H1 (cell line): ENCODE measurements at regions not wholly inside any gene's neighbourhood (a gene's known extent, or its start where the extent isn't known, plus 50 kb on each side); places are given as distances from the start of the nearest gene placed in this dataset.

ENCODE experiments used
- CTCF ChIA-PET: fragments of 300-600 bp; sonication (Branson Sonifier 250); formaldehyde crosslinking; loops from one replicate; lab custom pipeline; 2021; ENCODE audit not compliant: partially characterized antibody; lab: Charles Lee
- POLR2A ChIA-PET: fragments of 300-600 bp; sonication (Branson Sonifier 250); formaldehyde crosslinking; loops from one replicate; lab custom pipeline; 2021; ENCODE audit warnings: inconsistent platforms; ENCODE audit not compliant: partially characterized antibody; lab: Charles Lee
- DNase-seq, 2 experiments: peaks; one replicate each; pipeline versions ENCODE4 v3.0.0 to v3.0.0-alpha.2; 2010 to 2022; ENCODE audit warnings: low spot score in 2 of 2, low read depth in 1 of 2, mixed read lengths in 1 of 2
- FAIRE-seq: peaks from 2 replicates; lab custom pipeline; 2011; peaks lifted over from hg19 to GRCh38; lab: Jason Lieb, UNC
- H2AFZ ChIP-seq: 2 replicates; pipeline ENCODE4 v1.8.1; 2012; ENCODE audit warnings: low read length, inconsistent platforms
- H2AK5ac ChIP-seq: 2 replicates; pipeline ENCODE4 v1.6.1; 2013; ENCODE audit warnings: low read depth, low read length
- H2BK120ac ChIP-seq: replicated peaks from 2 replicates; pipeline ENCODE3; 2013; ENCODE audit warnings: low read depth, low read length, inconsistent platforms
- H2BK12ac ChIP-seq: 2 replicates; pipeline ENCODE4 v1.6.1; 2013; ENCODE audit warnings: low read depth, low read length
- H2BK15ac ChIP-seq: 2 replicates; pipeline ENCODE4 v1.6.1; 2013; ENCODE audit warnings: low read length
- H2BK20ac ChIP-seq: 2 replicates; pipeline ENCODE4 v1.6.1; 2013; ENCODE audit warnings: low read length
- H2BK5ac ChIP-seq: 2 replicates; pipeline ENCODE4 v1.6.1; 2013; ENCODE audit warnings: low read depth, low read length
- H3K14ac ChIP-seq: 2 replicates; pipeline ENCODE4 v1.6.1; 2013; ENCODE audit warnings: inconsistent platforms; ENCODE audit not compliant: insufficient read length
- H3K18ac ChIP-seq: 2 replicates; pipeline ENCODE4 v1.6.1; 2013; ENCODE audit warnings: low read length; ENCODE audit errors: extremely low read depth
- H3K23ac ChIP-seq: 2 replicates; pipeline ENCODE4 v1.6.1; 2013; ENCODE audit warnings: inconsistent platforms; ENCODE audit not compliant: insufficient read length
- H3K23me2 ChIP-seq: 2 replicates; pipeline ENCODE4 v1.6.1; 2013; ENCODE audit warnings: low read depth, low read length
- H3K27ac ChIP-seq: 2 replicates; pipeline ENCODE4 v1.6.1; 2011; ENCODE audit warnings: low read depth, low read length, inconsistent platforms
- H3K27me3 ChIP-seq, 4 experiments: replicated peaks in 1 of 4; 1 replicate in 1 of 4; 2 replicates in 3 of 4; pipeline versions ENCODE4 v1.6.1 to v1.8.1; 2011 to 2013; ENCODE audit warnings: low read length in 3 of 4, mild to moderate bottlenecking in 3 of 4, inconsistent platforms in 2 of 4, mixed read lengths in 2 of 4, moderate library complexity in 1 of 4; ENCODE audit not compliant: control insufficient read depth in 3 of 4, insufficient read depth in 3 of 4; ENCODE audit errors: extremely low read depth in 1 of 4
- H3K36me3 ChIP-seq, 4 experiments: 2 replicates each; pipeline versions ENCODE4 v1.6.1 to v1.8.1; 2011 to 2013; ENCODE audit warnings: mild to moderate bottlenecking in 4 of 4, low read length in 3 of 4, moderate library complexity in 2 of 4, control low read depth in 1 of 4, inconsistent platforms in 1 of 4; ENCODE audit not compliant: insufficient read depth in 4 of 4, control insufficient read depth in 2 of 4
- H3K4ac ChIP-seq: replicated peaks from 2 replicates; pipeline ENCODE3; 2013; ENCODE audit warnings: low read length, low read depth, mixed read lengths, inconsistent platforms; ENCODE audit not compliant: insufficient read length
- H3K4me1 ChIP-seq, 4 experiments: replicated peaks in 1 of 4; 1 replicate in 1 of 4; 2 replicates in 3 of 4; pipeline versions ENCODE4 v1.6.1 to v1.8.1; 2011 to 2013; ENCODE audit warnings: low read length in 3 of 4, inconsistent platforms in 2 of 4, mixed read lengths in 1 of 4; ENCODE audit not compliant: insufficient read depth in 4 of 4, control insufficient read depth in 3 of 4
- H3K4me2 ChIP-seq, 2 experiments: 2 replicates each; pipeline versions ENCODE4 v1.6.1 to v1.8.1; 2011 to 2013; ENCODE audit warnings: low read depth in 2 of 2, low read length in 2 of 2, control low read depth in 1 of 2, inconsistent platforms in 1 of 2, mild to moderate bottlenecking in 1 of 2; ENCODE audit not compliant: insufficient read depth in 1 of 2
- H3K4me3 ChIP-seq, 4 experiments: fragments of 200-600, 300-600 bp in 1 of 4; sonication (generic), shearing (Covaris generic), sonication (Bioruptor Twin) in 1 of 4; 2 replicates each; pipeline versions ENCODE4 v1.5.1 to v1.8.1; 2011 to 2016; ENCODE audit warnings: low read length in 4 of 4, low read depth in 3 of 4, control low read depth in 2 of 4, inconsistent platforms in 2 of 4, mild to moderate bottlenecking in 2 of 4, mixed read lengths in 1 of 4, moderate library complexity in 1 of 4; ENCODE audit not compliant: insufficient read depth in 2 of 4; ENCODE audit errors: extremely low read depth in 1 of 4
- H3K56ac ChIP-seq: replicated peaks from 2 replicates; pipeline ENCODE3; 2013; ENCODE audit warnings: low read depth, mild to moderate bottlenecking, mixed read lengths, low read length, inconsistent platforms; ENCODE audit not compliant: insufficient read length
- H3K79me1 ChIP-seq: 2 replicates; pipeline ENCODE4 v1.6.1; 2013; ENCODE audit warnings: low read depth, low read length, control low read depth
- H3K79me2 ChIP-seq, 2 experiments: 2 replicates each; pipeline versions ENCODE4 v1.6.1 to v1.8.1; 2012 to 2013; ENCODE audit warnings: low read length in 2 of 2, mild to moderate bottlenecking in 2 of 2, inconsistent platforms in 1 of 2; ENCODE audit not compliant: insufficient read depth in 2 of 2, control insufficient read depth in 1 of 2
- H3K9ac ChIP-seq, 4 experiments: replicated peaks in 1 of 4; 1 replicate in 1 of 4; 2 replicates in 3 of 4; pipeline versions ENCODE4 v1.6.1 to v1.8.1; 2011 to 2013; ENCODE audit warnings: low read depth in 3 of 4, low read length in 3 of 4, control low read depth in 2 of 4, mild to moderate bottlenecking in 2 of 4, moderate library complexity in 2 of 4, inconsistent platforms in 1 of 4; ENCODE audit errors: extremely low read depth in 1 of 4
- H3K9me3 ChIP-seq, 2 experiments: 2 replicates each; pipeline versions ENCODE4 v1.6.1 to v1.8.1; 2012 to 2013; ENCODE audit warnings: mild to moderate bottlenecking in 2 of 2, moderate library complexity in 2 of 2, control low read depth in 1 of 2, inconsistent platforms in 1 of 2, low read depth in 1 of 2, low read length in 1 of 2, mixed read lengths in 1 of 2; ENCODE audit not compliant: insufficient read depth in 2 of 2
- H4K20me1 ChIP-seq, 2 experiments: replicated peaks in 1 of 2; 2 replicates each; pipeline versions ENCODE3 to v1.8.1; 2011 to 2013; ENCODE audit warnings: inconsistent platforms in 2 of 2, low read length in 2 of 2, mild to moderate bottlenecking in 1 of 2; ENCODE audit not compliant: insufficient read depth in 2 of 2, control insufficient read depth in 1 of 2
- H4K5ac ChIP-seq: 2 replicates; pipeline ENCODE4 v1.6.1; 2013; ENCODE audit warnings: low read length, low read depth, mixed read lengths, inconsistent platforms; ENCODE audit not compliant: insufficient read length
- H4K8ac ChIP-seq: 2 replicates; pipeline ENCODE4 v1.8.0; 2013; ENCODE audit warnings: mild to moderate bottlenecking, moderate library complexity, low read length, inconsistent platforms; ENCODE audit not compliant: insufficient read depth; ENCODE audit errors: extremely low read depth
- H4K91ac ChIP-seq: replicated peaks from 2 replicates; pipeline ENCODE3; 2013; ENCODE audit warnings: low read length, mixed read lengths, inconsistent platforms; ENCODE audit not compliant: insufficient read length
- CREB1 ChIP-seq: IDR thresholded peaks from 2 replicates; pipeline ENCODE4 v1.6.1; 2012; ENCODE audit warnings: inconsistent platforms
- EP300 ChIP-seq, 2 experiments: IDR thresholded peaks; 1 replicate in 1 of 2; 2 replicates in 1 of 2; pipeline ENCODE4 v1.6.1; 2011 to 2012; ENCODE audit warnings: low read depth in 2 of 2, low read length in 2 of 2, mild to moderate bottlenecking in 2 of 2, borderline replicate concordance in 1 of 2, inconsistent platforms in 1 of 2, moderate library complexity in 1 of 2
- HDAC2 ChIP-seq, 2 experiments: fragments of 300-600 bp in 1 of 2; sonication (generic) in 1 of 2; IDR thresholded peaks; 2 replicates each; pipeline ENCODE4 v1.6.1; 2011 to 2012; ENCODE audit warnings: low read depth in 2 of 2, low read length in 2 of 2, mild to moderate bottlenecking in 2 of 2, moderate library complexity in 2 of 2, borderline replicate concordance in 1 of 2, inconsistent platforms in 1 of 2
- JUND ChIP-seq: IDR thresholded peaks from 2 replicates; pipeline ENCODE4 v1.6.1; 2011; ENCODE audit warnings: mild to moderate bottlenecking, improper control_type of control experiment, low read length
- NANOG ChIP-seq: IDR thresholded peaks from 2 replicates; pipeline ENCODE4 v1.6.1; 2011; ENCODE audit warnings: low read length, low read depth, mild to moderate bottlenecking, inconsistent platforms; ENCODE audit not compliant: insufficient read depth, poor library complexity, severe bottlenecking
- POU5F1 ChIP-seq: IDR thresholded peaks from 2 replicates; pipeline ENCODE4 v1.6.1; 2011; ENCODE audit warnings: low read depth, mild to moderate bottlenecking, low read length, moderate library complexity
- SIRT6 ChIP-seq: IDR thresholded peaks from one replicate; pipeline ENCODE4 v1.7.1; 2012; ENCODE audit warnings: low read length, inconsistent platforms
- SIX5 ChIP-seq: IDR thresholded peaks from 2 replicates; pipeline ENCODE4 v1.6.1; 2011; ENCODE audit warnings: mild to moderate bottlenecking, low read depth, low read length
- SP1 ChIP-seq: IDR thresholded peaks from 2 replicates; pipeline ENCODE4 v1.6.1; 2011; ENCODE audit warnings: low read depth, low read length
- TEAD4 ChIP-seq: IDR thresholded peaks from 2 replicates; pipeline ENCODE4 v1.6.1; 2012; ENCODE audit warnings: low read depth, low read length, inconsistent platforms, mixed read lengths
- WGBS, 2 experiments: shearing (Covaris generic) in 1 of 2; methylation state at CpG; one replicate each; pipeline versions ENCODE4 v1.1.6 to v1.1.7; 2013 to 2015; ENCODE audit warnings: low lambda C conversion rate in 2 of 2, mixed read lengths in 2 of 2, inconsistent platforms in 1 of 2, low coverage in 1 of 2, missing lambda C conversion rate in 1 of 2; ENCODE audit not compliant: insufficient replicate concordance in 2 of 2, insufficient coverage in 1 of 2, insufficient read length in 1 of 2; ENCODE audit errors: extremely low coverage in 1 of 2, missing lambda C conversion rate in 1 of 2; 5-methylcytosine and 5-hydroxymethylcytosine counted together

- peak overlapping the region in 3 of 4 experiments; percentile 5 to 37 (median 11); a peak in 2 of 8 replicates for H3K4me3 ChIP-seq
- peaks cover 19 to 63% (median 42%) of the 10 kb centered on the region in 4 experiments for H3K4me1 ChIP-seq
- TF ChIP-seq SP1: 0 out of 2 replicates have a peak, but pooled peaks have one; percentile 58
- TF ChIP-seq JUND: peak; percentile 76; the same call in 1 of the 2 replicates
- TF ChIP-seq HDAC2 (IDR thresholded peaks at IDR 0.05; ENCODE audit: borderline replicate concordance in 1 of 2, low read depth in 2 of 2, low read length in 2 of 2): no peak
- TF ChIP-seq POU5F1: peak; percentile 94
- TF ChIP-seq EP300 (IDR thresholded peaks at IDR 0.05; ENCODE audit: borderline replicate concordance in 1 of 2, low read depth in 2 of 2, low read length in 2 of 2): 0 out of 3 replicates have a peak, but pooled peaks of 1 of the 2 experiments have one; percentile 49
- peak; percentile 79 for TF ChIP-seq CREB1
- TF ChIP-seq TEAD4: peak; percentile 21; the same call in 1 of the 2 replicates
- no peak for TF ChIP-seq SIRT6
- TF ChIP-seq NANOG: peak; percentile 38
- TF ChIP-seq SIX5: no peak
Measured at GRCh38 chr12:124512667-124513296, 54.6 kb downstream of the NCOR2 start.

More at GRCh38 chr12:124512667-124513296, 54.6 kb downstream of the NCOR2 start:
- H3K36me3 ChIP-seq: peaks cover 0 to 11% (median 0%) of the 10 kb centered on the region in 4 experiments; a peak in 2 of 8 replicates
- DNase-seq (peak; percentile 73 to 79), FAIRE-seq (peak; percentile 96)
- H3K79me2 ChIP-seq: peaks cover 16 to 94% of the 10 kb centered on the region in 2 experiments
- H2BK5ac ChIP-seq: peak overlapping the region; percentile 96
- CTCF ChIA-PET: interaction anchor here (0.6 to 2.6 kb wide), 11 partner anchors 8 to 421 kb away, joined by 3 to 8 read pairs (median 3); no protein-coding TSS in a partner anchor
- no peak overlapping the region for H3K56ac ChIP-seq
- H2BK15ac ChIP-seq: no peak overlapping the region; the same call in 1 of the 2 replicates
- peak overlapping the region; percentile 92 for H3K18ac ChIP-seq
- POLR2A ChIA-PET: interaction anchor here (1.3 to 5.9 kb wide), 4 partner anchors 11 to 120 kb away, joined by 3 to 32 read pairs (median 3); no protein-coding TSS in a partner anchor
- H3K9me3 ChIP-seq: no peaks in the 10 kb centered on the region
- peak overlapping the region; percentile 96 for H3K27ac ChIP-seq
- H2BK20ac ChIP-seq: peak overlapping the region; percentile 69
- peak overlapping the region in 2 of 4 experiments; percentile 49 to 51; a peak in 3 of 7 replicates for H3K9ac ChIP-seq
- peak overlapping the region; percentile 60 to 61; a peak in 3 of 4 replicates for H3K4me2 ChIP-seq
- peak overlapping the region; percentile 83 for H4K8ac ChIP-seq
- no peak overlapping the region for H3K23ac ChIP-seq
- WGBS, 2 experiments: 35% methylated on average over 16 of the region's 16 CpGs; no CpG with 5 or more reads in 1 of the 2 experiments
- H3K14ac ChIP-seq: peak overlapping the region; percentile 4
- H4K20me1 ChIP-seq: peaks cover 17 to 27% of the 10 kb centered on the region in 2 experiments
- H2AFZ ChIP-seq: no peak overlapping the region
- no peaks in the 10 kb centered on the region for H3K27me3 ChIP-seq
- peak overlapping the region; percentile 63 for H3K4ac ChIP-seq
- peak overlapping the region; percentile 77 for H4K91ac ChIP-seq
- H3K23me2 ChIP-seq: peaks cover 6% of the 10 kb centered on the region; the same call in 1 of the 2 replicates
- H4K5ac ChIP-seq: peak overlapping the region; percentile 38
- H2BK12ac ChIP-seq: peak overlapping the region; percentile 97
- peak overlapping the region; percentile 99 for H2AK5ac ChIP-seq
- peaks cover 31% of the 10 kb centered on the region for H3K79me1 ChIP-seq
- H2BK120ac ChIP-seq: peak overlapping the region; percentile 81
